ENCODE measurements at regions not wholly inside any gene's neighbourhood (a gene's known extent, or its start where the extent isn't known, plus 50 kb on each side); places are given as distances from the start of the nearest gene placed in this dataset.

DNA sequence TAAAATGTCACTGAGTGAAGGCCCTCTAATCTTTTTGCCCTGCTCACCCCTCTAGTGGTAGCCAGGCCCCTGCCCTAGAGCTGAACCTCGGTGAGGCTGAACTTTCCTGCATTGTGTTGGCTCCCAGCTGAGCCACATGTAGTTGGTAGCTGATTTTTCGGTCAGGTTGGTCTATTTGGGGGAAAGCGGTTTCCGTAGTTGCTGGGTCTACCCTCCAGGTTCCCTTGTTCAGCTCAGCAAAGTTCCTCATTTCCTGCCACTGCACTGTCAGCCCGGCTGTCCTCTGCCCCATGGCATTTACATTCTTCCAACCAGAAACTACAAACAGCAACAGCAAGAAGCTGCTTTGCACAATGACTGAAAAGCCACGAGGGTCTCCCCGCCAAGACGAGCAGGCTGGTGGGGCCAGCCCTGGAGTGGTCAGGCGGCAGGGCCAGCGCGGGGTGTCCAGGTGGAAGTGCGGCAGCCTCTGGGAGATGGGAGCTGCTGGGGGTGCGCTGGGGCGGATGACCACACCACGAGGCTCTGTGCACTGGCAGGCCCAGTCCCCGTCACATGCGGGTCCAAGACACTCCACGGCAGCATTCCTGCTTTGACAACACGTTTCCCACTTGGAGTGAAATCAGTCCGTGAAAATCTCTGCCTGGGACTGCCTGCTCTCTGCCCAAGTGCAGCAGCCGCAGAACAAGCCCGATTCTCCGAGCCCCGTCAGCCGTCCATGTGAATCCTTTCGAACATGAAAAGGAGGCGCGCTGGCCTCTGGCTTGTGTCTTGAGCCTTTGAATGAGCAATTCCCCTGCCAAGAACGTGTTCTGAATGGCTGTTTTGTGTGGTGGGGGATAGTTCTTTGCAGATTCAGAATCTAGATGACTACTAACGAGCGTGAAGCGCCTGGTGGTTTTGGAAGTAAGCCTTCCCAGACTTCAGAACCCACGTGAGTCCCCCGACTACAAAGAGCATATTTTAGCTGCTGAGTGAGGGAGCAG, 159.4 kb downstream of the ASB1 start:
- TF ChIP-seq, protein P1, sequence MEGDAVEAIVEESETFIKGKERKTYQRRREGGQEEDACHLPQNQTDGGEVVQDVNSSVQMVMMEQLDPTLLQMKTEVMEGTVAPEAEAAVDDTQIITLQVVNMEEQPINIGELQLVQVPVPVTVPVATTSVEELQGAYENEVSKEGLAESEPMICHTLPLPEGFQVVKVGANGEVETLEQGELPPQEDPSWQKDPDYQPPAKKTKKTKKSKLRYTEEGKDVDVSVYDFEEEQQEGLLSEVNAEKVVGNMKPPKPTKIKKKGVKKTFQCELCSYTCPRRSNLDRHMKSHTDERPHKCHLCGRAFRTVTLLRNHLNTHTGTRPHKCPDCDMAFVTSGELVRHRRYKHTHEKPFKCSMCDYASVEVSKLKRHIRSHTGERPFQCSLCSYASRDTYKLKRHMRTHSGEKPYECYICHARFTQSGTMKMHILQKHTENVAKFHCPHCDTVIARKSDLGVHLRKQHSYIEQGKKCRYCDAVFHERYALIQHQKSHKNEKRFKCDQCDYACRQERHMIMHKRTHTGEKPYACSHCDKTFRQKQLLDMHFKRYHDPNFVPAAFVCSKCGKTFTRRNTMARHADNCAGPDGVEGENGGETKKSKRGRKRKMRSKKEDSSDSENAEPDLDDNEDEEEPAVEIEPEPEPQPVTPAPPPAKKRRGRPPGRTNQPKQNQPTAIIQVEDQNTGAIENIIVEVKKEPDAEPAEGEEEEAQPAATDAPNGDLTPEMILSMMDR (IDR thresholded peaks at IDR 0.05; ENCODE audit: low read depth, low read length, missing control alignments): no peak
- H3K4me3 ChIP-seq (replicated peaks; ENCODE audit: low read depth, low read length): no peak overlapping the region
- DNase-seq (ENCODE audit: extremely low read depth, low read depth): no peak

DNA sequence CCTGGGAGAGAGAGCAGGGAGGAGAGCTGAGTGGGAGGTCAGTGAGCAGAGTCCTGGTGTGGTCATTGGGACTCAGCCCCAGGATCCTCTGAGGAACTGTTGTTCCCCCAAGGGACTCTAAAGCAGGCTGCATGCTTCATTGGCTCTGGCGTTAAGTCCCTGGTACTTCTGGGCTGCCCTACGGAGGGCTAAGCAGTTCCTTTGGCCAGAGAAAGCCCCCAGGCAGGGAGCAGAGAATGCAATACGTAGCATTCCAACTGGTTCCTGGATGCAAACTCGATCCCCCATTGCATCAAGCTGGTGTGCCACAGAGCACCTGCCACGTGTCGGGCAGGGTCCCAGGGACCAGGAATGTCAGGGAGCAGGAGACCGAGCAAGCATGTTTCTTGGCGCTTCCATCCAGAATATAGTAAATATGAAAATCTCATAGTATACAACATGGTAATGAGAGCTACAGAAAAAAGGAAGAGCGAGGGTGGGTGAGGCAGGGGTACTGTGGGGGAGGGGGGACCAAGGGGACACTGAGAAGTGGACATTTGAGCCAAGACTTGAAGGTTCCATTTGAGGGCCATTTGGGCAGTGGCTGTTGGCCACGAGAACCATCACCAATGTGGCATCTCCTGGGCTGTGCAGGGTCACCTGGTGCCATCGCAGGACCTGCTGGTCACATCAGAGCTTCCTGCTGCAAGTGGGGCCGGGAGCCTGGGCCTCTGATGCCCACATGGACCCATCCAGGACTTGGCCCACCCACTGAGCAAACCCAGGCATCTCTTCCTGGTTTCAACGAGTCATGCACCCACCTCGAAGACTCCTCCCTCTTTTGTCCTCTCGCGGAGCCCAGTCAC, 160.4 kb downstream of the ASB1 start:
- no peak overlapping the region for H3K4me3 ChIP-seq (replicated peaks; ENCODE audit: low read depth, low read length)
- no peak for DNase-seq (ENCODE audit: extremely low read depth, low read depth)
- TF ChIP-seq, protein P1 (IDR thresholded peaks at IDR 0.05; ENCODE audit: low read depth, low read length, missing control alignments): no peak

DNA sequence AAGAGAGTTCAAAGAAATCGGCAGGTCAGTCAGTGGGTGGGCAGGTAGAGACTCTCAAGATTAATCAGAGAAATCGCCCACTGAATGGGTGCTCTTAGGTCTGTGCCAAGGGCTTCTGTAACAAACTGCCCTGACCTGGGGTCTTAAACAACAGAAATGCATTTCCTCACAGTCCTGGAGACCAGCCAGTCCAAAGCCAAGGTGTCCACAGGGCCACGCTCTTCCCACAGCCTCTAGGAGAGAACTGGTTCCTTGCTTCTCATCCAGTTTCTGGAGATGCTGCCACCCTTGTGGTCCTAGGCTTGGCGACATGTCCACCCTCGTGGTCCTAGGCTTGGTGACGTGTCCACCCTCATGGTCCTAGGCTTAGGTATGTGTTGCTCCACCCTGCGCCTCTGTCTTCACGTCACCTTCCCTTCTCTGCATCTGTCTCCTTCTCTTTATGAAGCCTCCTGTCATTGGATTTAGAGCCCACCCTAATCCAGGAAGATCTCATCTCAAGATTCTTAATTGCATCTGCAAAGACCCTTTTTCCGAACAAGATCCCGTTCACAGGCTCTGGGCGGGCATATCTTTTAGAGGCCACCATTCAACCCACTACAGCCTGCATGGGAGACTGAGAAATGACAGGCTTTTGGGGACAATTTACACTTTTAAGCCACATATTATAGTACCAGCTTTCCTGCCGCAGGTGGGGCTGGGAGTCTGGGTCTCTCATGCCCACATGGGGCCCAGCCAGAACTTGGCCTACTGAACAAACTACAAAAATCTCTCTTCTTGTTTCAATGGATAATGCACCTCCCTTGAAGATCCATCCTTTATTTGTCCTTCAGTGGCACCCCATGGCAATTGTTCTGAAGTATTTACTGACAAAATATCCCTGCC, 161.3 kb downstream of the ASB1 start:
- H3K4me3 ChIP-seq (replicated peaks; ENCODE audit: low read depth, low read length): no peak overlapping the region
- TF ChIP-seq, protein P1 (IDR thresholded peaks at IDR 0.05; ENCODE audit: low read depth, low read length, missing control alignments): no peak
- no peak for DNase-seq (ENCODE audit: extremely low read depth, low read depth)

DNA sequence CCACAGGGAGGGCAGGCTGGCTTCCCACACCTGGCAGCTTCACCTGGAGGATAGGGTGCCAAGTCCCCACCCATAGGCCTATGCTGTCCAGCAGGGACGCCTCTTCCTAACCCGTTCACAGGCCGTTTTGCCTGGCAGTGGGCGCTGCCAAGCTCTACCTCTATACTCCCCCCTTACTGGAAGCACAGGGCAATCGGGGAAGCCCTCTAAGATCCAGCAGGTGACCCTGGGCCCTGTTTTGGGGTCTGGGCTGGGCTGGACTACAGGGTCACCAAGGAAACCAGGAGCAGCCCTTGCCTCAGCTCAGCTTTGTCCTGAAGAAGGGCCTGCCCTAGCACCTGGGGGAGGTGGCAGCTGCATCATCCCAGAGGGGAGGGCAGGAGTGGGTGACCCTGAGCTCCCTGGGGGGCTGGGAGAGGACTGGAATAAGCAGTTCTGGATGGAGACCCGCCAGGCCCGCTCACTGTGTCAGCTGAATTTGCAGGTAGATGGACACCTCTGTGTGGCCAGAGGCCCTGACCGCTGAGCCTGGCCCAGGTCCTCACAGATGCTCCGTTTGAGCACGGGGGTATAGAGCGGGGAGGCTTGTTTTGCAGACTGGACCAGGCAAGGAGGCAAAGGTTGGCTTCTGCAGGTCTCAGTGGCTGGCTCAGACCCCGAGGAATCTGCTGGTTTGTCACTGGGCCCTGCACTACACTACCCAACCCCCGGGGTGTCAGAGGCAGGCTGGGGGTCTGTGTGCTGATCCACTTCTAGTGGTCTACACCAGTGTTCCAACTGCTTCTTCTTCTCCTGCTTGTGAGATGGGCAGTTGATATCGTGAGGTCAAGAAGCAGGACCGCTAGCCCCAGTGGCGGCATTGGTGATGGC, 163.1 kb downstream of the ASB1 start:
- TF ChIP-seq, protein P1 (IDR thresholded peaks at IDR 0.05; ENCODE audit: low read depth, low read length, missing control alignments): no peak
- DNase-seq (ENCODE audit: extremely low read depth, low read depth): no peak
- H3K4me3 ChIP-seq (replicated peaks; ENCODE audit: low read depth, low read length): no peak overlapping the region

DNA sequence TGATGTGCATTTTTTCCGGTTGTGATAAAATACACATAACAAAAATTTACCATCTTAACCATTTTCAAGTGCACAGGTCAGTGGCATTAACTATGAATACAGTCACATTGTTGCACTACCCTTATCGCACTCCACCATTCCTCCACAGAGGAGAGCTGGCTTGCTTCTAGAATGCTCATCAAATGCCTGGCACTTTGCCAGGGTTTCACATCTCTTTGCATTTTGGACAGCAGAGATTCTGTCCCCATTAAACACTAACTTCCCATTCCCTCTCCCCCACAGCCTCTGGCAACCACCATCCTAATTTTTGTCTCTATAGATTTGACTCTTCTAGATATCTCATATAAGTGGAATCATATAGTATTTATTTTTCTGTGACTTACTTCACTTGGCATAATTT, 165.0 kb downstream of the ASB1 start:
- TF ChIP-seq, protein P1 (IDR thresholded peaks at IDR 0.05; ENCODE audit: low read depth, low read length, missing control alignments): no peak
- DNase-seq (ENCODE audit: extremely low read depth, low read depth): no peak
- no peak overlapping the region for H3K4me3 ChIP-seq (replicated peaks; ENCODE audit: low read depth, low read length)

Measured in HFF-Myc (cell line).